AG09309 (cell line): ENCODE measurements at regions not wholly inside any gene's neighbourhood (a gene's known extent, or its start where the extent isn't known, plus 50 kb on each side); places are given as distances from the start of the nearest gene placed in this dataset.

Experiments
- DNase-seq: peaks from one replicate; pipeline ENCODE4 v3.0.0-alpha.2; 2010; ENCODE audit warnings: low read depth
- H3K4me3 ChIP-seq: 2 replicates; pipeline ENCODE4 v1.5.1; 2011; ENCODE audit warnings: mild to moderate bottlenecking, low read depth, low read length, moderate library complexity; ENCODE audit not compliant: control insufficient read depth
- CTCF ChIP-seq: IDR thresholded peaks from 2 replicates; pipeline ENCODE4 v1.5.1; 2011; ENCODE audit warnings: mild to moderate bottlenecking, low read depth, low read length, inconsistent platforms; ENCODE audit not compliant: insufficient read depth, control insufficient read depth; ENCODE audit errors: missing control alignments

- DNase-seq = no peak
- no peak for TF ChIP-seq CTCF
- H3K4me3 ChIP-seq = no peak overlapping the region
These were observed 203.9 kb downstream of the MTX2 start for GRCh38 chr2:176473177-176473576.

GRCh38 chr2:176473851-176474250, 204.6 kb downstream of the MTX2 start:
- DNase-seq = no peak
- H3K4me3 ChIP-seq = no peak overlapping the region
- no peak for TF ChIP-seq CTCF

GRCh38 chr2:176477336-176477735, 208.1 kb downstream of the MTX2 start:
- no peak for DNase-seq
- H3K4me3 ChIP-seq = no peak overlapping the region
- TF ChIP-seq CTCF = no peak

GRCh38 chr2:176479961-176480360, 210.7 kb downstream of the MTX2 start:
- no peak overlapping the region for H3K4me3 ChIP-seq
- TF ChIP-seq CTCF = no peak
- DNase-seq = no peak

GRCh38 chr2:176482107-176482506, 212.9 kb downstream of the MTX2 start:
- DNase-seq = no peak
- H3K4me3 ChIP-seq = no peak overlapping the region
- no peak for TF ChIP-seq CTCF

GRCh38 chr2:176483476-176483875, 214.2 kb downstream of the MTX2 start:
- no peak overlapping the region for H3K4me3 ChIP-seq
- no peak for DNase-seq
- no peak for TF ChIP-seq CTCF
